GM11168 (cell line): ENCODE measurements at regions not wholly inside any gene's neighbourhood (a gene's known extent, or its start where the extent isn't known, plus 50 kb on each side); places are given as distances from the start of the nearest gene placed in this dataset.
"Not testable (repeated sequence)": the region's sequence is repeated elsewhere in the genome, so short reads cannot be mapped to it uniquely, and the experiment has no call there.

Experiments used
- in situ Hi-C: fragments of 300-500 bp; cut with MboI; formaldehyde crosslinking; loops from one replicate; pipeline ENCODE4 v1.12.0; 2022; ENCODE audit warnings: low sequenced_read_pairs; ENCODE audit not compliant: unreplicated experiment

GRCh38 chr5:93359296-93359959, 221.6 kb downstream of the NR2F1-AS1 start:
- in situ Hi-C loops, result no loop called here

- in situ Hi-C loops, result no loop called here
Measured at GRCh38 chr5:93358176-93358575, 222.8 kb downstream of the NR2F1-AS1 start.

GRCh38 chr5:93357686-93358085, 223.3 kb downstream of the NR2F1-AS1 start:
- in situ Hi-C loops, result no loop called here

- in situ Hi-C loops, result no loop called here
Measured at GRCh38 chr5:93355691-93356090, 225.3 kb downstream of the NR2F1-AS1 start.

GRCh38 chr5:93352186-93352585, 228.8 kb downstream of the NR2F1-AS1 start:
- in situ Hi-C loops, result no loop called here

GRCh38 chr5:93349613-93350012, 231.4 kb downstream of the NR2F1-AS1 start:
- in situ Hi-C loops, result no loop called here

GRCh38 chr5:93348231-93348630, 232.8 kb downstream of the NR2F1-AS1 start:
- in situ Hi-C loops, result no loop called here

- in situ Hi-C loops, result not testable (repeated sequence)
Measured at GRCh38 chr5:93346850-93347249, 234.2 kb downstream of the NR2F1-AS1 start.

GRCh38 chr5:93346301-93346700, 234.7 kb downstream of the NR2F1-AS1 start:
- in situ Hi-C loops, result no loop called here

GRCh38 chr5:93343570-93343969, 237.4 kb downstream of the NR2F1-AS1 start:
- in situ Hi-C loops, result no loop called here

GRCh38 chr5:93342563-93343061, 238.4 kb downstream of the NR2F1-AS1 start:
- in situ Hi-C loops, result no loop called here

- in situ Hi-C loops, result no loop called here
Measured at GRCh38 chr5:93340881-93341280, 240.1 kb downstream of the NR2F1-AS1 start.

GRCh38 chr5:93337138-93337537, 243.9 kb downstream of the NR2F1-AS1 start:
- in situ Hi-C loops, result no loop called here

- in situ Hi-C loops, result no loop called here
Measured at GRCh38 chr5:93336330-93337110, 244.5 kb downstream of the NR2F1-AS1 start.

GRCh38 chr5:93331863-93332262, 249.2 kb downstream of the NR2F1-AS1 start:
- in situ Hi-C loops, result no loop called here

GRCh38 chr5:93331241-93331640, 249.8 kb downstream of the NR2F1-AS1 start:
- in situ Hi-C loops, result no loop called here

- in situ Hi-C loops, result no loop called here
Measured at GRCh38 chr5:93330506-93330905, 250.5 kb downstream of the NR2F1-AS1 start.

- in situ Hi-C loops, result no loop called here
Measured at GRCh38 chr5:93329756-93330155, 251.3 kb downstream of the NR2F1-AS1 start.

- in situ Hi-C loops, result no loop called here
Measured at GRCh38 chr5:93328833-93329232, 252.2 kb downstream of the NR2F1-AS1 start.

GRCh38 chr5:93327605-93328004, 253.4 kb downstream of the NR2F1-AS1 start:
- in situ Hi-C loops, result no loop called here

- in situ Hi-C loops, result no loop called here
Measured at GRCh38 chr5:93325946-93326345, 255.1 kb downstream of the NR2F1-AS1 start.
